Stimulated activated CD4-positive, alpha-beta T cell treated with anti-CD3 and anti-CD28 coated beads, Interleukin-15, amount 100 ng/mL, for 48 hours (primary cell): ENCODE measurements at regions not wholly inside any gene's neighbourhood (a gene's known extent, or its start where the extent isn't known, plus 50 kb on each side); places are given as distances from the start of the nearest gene placed in this dataset.

Source experiments
- DNase-seq, 2 donors: peaks; one replicate each; pipeline ENCODE4 v3.0.0-alpha.2; 2020; ENCODE audit warnings: low read depth in 2 of 2

- DNase-seq, result no peak
Observed at GRCh38 chr7:145645135-145645515, 471.5 kb upstream of the CNTNAP2 start.

GRCh38 chr7:145644426-145645134 is 472.0 kb upstream of the CNTNAP2 start:
- DNase-seq, result no peak

- DNase-seq, result no peak
Observed at GRCh38 chr7:145643981-145644380, 472.6 kb upstream of the CNTNAP2 start.

GRCh38 chr7:145633513-145633912 is 483.1 kb upstream of the CNTNAP2 start:
- no peak for DNase-seq

GRCh38 chr7:145624618-145625017 is 492.0 kb upstream of the CNTNAP2 start:
- DNase-seq, result no peak

- DNase-seq, result no peak
Observed at GRCh38 chr7:145605963-145606362, 510.6 kb upstream of the CNTNAP2 start.

GRCh38 chr7:145599376-145599775 is 517.2 kb upstream of the CNTNAP2 start:
- no peak for DNase-seq

- no peak for DNase-seq
Observed at GRCh38 chr7:145584401-145584800, 532.2 kb upstream of the CNTNAP2 start.

GRCh38 chr7:145582742-145583303 is 533.8 kb upstream of the CNTNAP2 start:
- no peak for DNase-seq

- DNase-seq, result no peak
Observed at GRCh38 chr7:145557805-145558204, 558.8 kb upstream of the CNTNAP2 start.

GRCh38 chr7:145543242-145543641 is 573.4 kb upstream of the CNTNAP2 start:
- no peak for DNase-seq

- no peak for DNase-seq
Observed at GRCh38 chr7:145539910-145540309, 576.7 kb upstream of the CNTNAP2 start.

- DNase-seq, result no peak
Observed at GRCh38 chr7:145534301-145534700, 582.3 kb upstream of the CNTNAP2 start.

GRCh38 chr7:145520284-145520683 is 596.3 kb upstream of the CNTNAP2 start:
- DNase-seq, result no peak

GRCh38 chr7:145511004-145511403 is 605.6 kb upstream of the CNTNAP2 start:
- DNase-seq, result no peak

- DNase-seq, result no peak
Observed at GRCh38 chr7:145497911-145498525, 618.6 kb upstream of the CNTNAP2 start.

- no peak for DNase-seq
Observed at GRCh38 chr7:145490356-145490755, 626.2 kb upstream of the CNTNAP2 start.

- no peak for DNase-seq
Observed at GRCh38 chr7:145489609-145490008, 627.0 kb upstream of the CNTNAP2 start.

GRCh38 chr7:145488816-145489215 is 627.8 kb upstream of the CNTNAP2 start:
- DNase-seq, result no peak

- DNase-seq, result no peak
Observed at GRCh38 chr7:145481985-145482384, 634.6 kb upstream of the CNTNAP2 start.

GRCh38 chr7:145478541-145478940 is 638.1 kb upstream of the CNTNAP2 start:
- no peak for DNase-seq

- DNase-seq, result no peak
Observed at GRCh38 chr7:145474009-145474686, 638.3 kb upstream of the TPK1 start.

- DNase-seq, result no peak
Observed at GRCh38 chr7:145471883-145472282, 636.0 kb upstream of the TPK1 start.
